Activated naive CD8-positive, alpha-beta T cell treated with anti-CD3 and anti-CD28 coated beads for 36 hours (primary cell): ENCODE measurements at regions not wholly inside any gene's neighbourhood (a gene's known extent, or its start where the extent isn't known, plus 50 kb on each side); places are given as distances from the start of the nearest gene placed in this dataset.

Source experiments
- DNase-seq: peaks from one replicate; pipeline ENCODE4 v3.0.0; 2021
- H3K27ac Mint-ChIP-seq: one replicate; pipeline ENCODE4 v1.8.0; 2022; ENCODE audit warnings: mild to moderate bottlenecking, moderate library complexity, mixed read lengths
- H3K27me3 Mint-ChIP-seq: one replicate; pipeline ENCODE4 v1.8.0; 2022; ENCODE audit warnings: mild to moderate bottlenecking, mixed read lengths
- H3K36me3 Mint-ChIP-seq: one replicate; pipeline ENCODE4 v1.8.0; 2021; ENCODE audit warnings: mild to moderate bottlenecking, mixed read lengths
- H3K4me1 Mint-ChIP-seq: one replicate; pipeline ENCODE4 v1.8.0; 2021; ENCODE audit warnings: mixed read lengths
- H3K4me3 Mint-ChIP-seq: one replicate; pipeline ENCODE4 v1.8.0; 2022; ENCODE audit warnings: mild to moderate bottlenecking, moderate library complexity, mixed read lengths
- H3K9me3 Mint-ChIP-seq: one replicate; pipeline ENCODE4 v1.8.0; 2022; ENCODE audit warnings: mixed read lengths

- no peaks in the 10 kb centered on the region for H3K9me3 Mint-ChIP-seq
- H3K4me3 Mint-ChIP-seq, result no peak overlapping the region
- DNase-seq, result no peak
- no peaks in the 10 kb centered on the region for H3K36me3 Mint-ChIP-seq
- H3K27me3 Mint-ChIP-seq, result no peaks in the 10 kb centered on the region
- no peak overlapping the region for H3K27ac Mint-ChIP-seq
- no peaks in the 10 kb centered on the region for H3K4me1 Mint-ChIP-seq
These were observed 67.1 kb upstream of the CTDP1 start for GRCh38 chr18:79612291-79613108.

GRCh38 chr18:79613186-79613931 is 66.2 kb upstream of the CTDP1 start:
- Mint-ChIP-seq H3K4me3 (no peak overlapping the region), H3K36me3 (no peaks in the 10 kb centered on the region), H3K9me3 (no peaks in the 10 kb centered on the region), H3K4me1 (no peaks in the 10 kb centered on the region), H3K27ac (no peak overlapping the region), H3K27me3 (no peaks in the 10 kb centered on the region)
- no peak for DNase-seq

- Mint-ChIP-seq H3K9me3 (no peaks in the 10 kb centered on the region), H3K27me3 (no peaks in the 10 kb centered on the region), H3K4me3 (no peak overlapping the region), H3K36me3 (no peaks in the 10 kb centered on the region), H3K4me1 (no peaks in the 10 kb centered on the region), H3K27ac (no peak overlapping the region)
- no peak for DNase-seq
These were observed 65.2 kb upstream of the CTDP1 start for GRCh38 chr18:79614211-79614955.

- Mint-ChIP-seq H3K27me3 (no peaks in the 10 kb centered on the region), H3K9me3 (no peaks in the 10 kb centered on the region), H3K36me3 (no peaks in the 10 kb centered on the region), H3K27ac (no peak overlapping the region), H3K4me1 (no peaks in the 10 kb centered on the region), H3K4me3 (no peak overlapping the region)
- DNase-seq, result no peak
These were observed 64.5 kb upstream of the CTDP1 start for GRCh38 chr18:79615091-79615490.

- H3K9me3 Mint-ChIP-seq, result no peaks in the 10 kb centered on the region
- no peak for DNase-seq
- no peaks in the 10 kb centered on the region for H3K4me1 Mint-ChIP-seq
- H3K36me3 Mint-ChIP-seq, result no peaks in the 10 kb centered on the region
- no peak overlapping the region for H3K27ac Mint-ChIP-seq
- H3K4me3 Mint-ChIP-seq, result no peak overlapping the region
- no peaks in the 10 kb centered on the region for H3K27me3 Mint-ChIP-seq
These were observed 64.0 kb upstream of the CTDP1 start for GRCh38 chr18:79615586-79615985.

- Mint-ChIP-seq H3K27ac (no peak overlapping the region), H3K27me3 (no peaks in the 10 kb centered on the region), H3K9me3 (no peaks in the 10 kb centered on the region), H3K4me1 (no peaks in the 10 kb centered on the region), H3K36me3 (no peaks in the 10 kb centered on the region), H3K4me3 (no peak overlapping the region)
- DNase-seq, result no peak
These were observed 62.7 kb upstream of the CTDP1 start for GRCh38 chr18:79616651-79617510.

GRCh38 chr18:79617511-79618500 is 61.8 kb upstream of the CTDP1 start:
- no peaks in the 10 kb centered on the region for H3K9me3 Mint-ChIP-seq

GRCh38 chr18:79620576-79621165 is 58.9 kb upstream of the CTDP1 start:
- Mint-ChIP-seq H3K27ac (no peak overlapping the region), H3K4me3 (no peak overlapping the region), H3K36me3 (no peaks in the 10 kb centered on the region), H3K27me3 (peaks cover 16% of the 10 kb centered on the region), H3K9me3 (no peaks in the 10 kb centered on the region), H3K4me1 (peaks cover 5% of the 10 kb centered on the region)
- DNase-seq, result no peak

More at GRCh38 chr18:79617511-79618500, 61.8 kb upstream of the CTDP1 start:
- DNase-seq, result no peak
- Mint-ChIP-seq H3K27me3 (no peaks in the 10 kb centered on the region), H3K27ac (no peak overlapping the region), H3K36me3 (no peaks in the 10 kb centered on the region), H3K4me1 (no peaks in the 10 kb centered on the region), H3K4me3 (no peak overlapping the region)

GRCh38 chr18:79621501-79621900 is 58.1 kb upstream of the CTDP1 start:
- peaks cover 5% of the 10 kb centered on the region for H3K4me1 Mint-ChIP-seq
- H3K4me3 Mint-ChIP-seq, result no peak overlapping the region
- H3K36me3 Mint-ChIP-seq, result no peaks in the 10 kb centered on the region
- no peak for DNase-seq
- peaks cover 18% of the 10 kb centered on the region for H3K27me3 Mint-ChIP-seq
- no peak overlapping the region for H3K27ac Mint-ChIP-seq
- H3K9me3 Mint-ChIP-seq, result no peaks in the 10 kb centered on the region

GRCh38 chr18:79622004-79622403 is 57.6 kb upstream of the CTDP1 start:
- Mint-ChIP-seq H3K36me3 (no peaks in the 10 kb centered on the region), H3K9me3 (no peaks in the 10 kb centered on the region), H3K4me1 (peaks cover 5% of the 10 kb centered on the region), H3K27ac (no peak overlapping the region), H3K4me3 (no peak overlapping the region), H3K27me3 (peaks cover 18% of the 10 kb centered on the region)
- DNase-seq, result no peak

GRCh38 chr18:79624356-79625170 is 55.0 kb upstream of the CTDP1 start:
- no peak overlapping the region for H3K27ac Mint-ChIP-seq
- peaks cover 5% of the 10 kb centered on the region for H3K4me1 Mint-ChIP-seq
- no peaks in the 10 kb centered on the region for H3K36me3 Mint-ChIP-seq
- H3K27me3 Mint-ChIP-seq, result peaks cover 18% of the 10 kb centered on the region
- H3K9me3 Mint-ChIP-seq, result no peaks in the 10 kb centered on the region
- DNase-seq, result no peak
- H3K4me3 Mint-ChIP-seq, result no peak overlapping the region

GRCh38 chr18:79625195-79625923 is 54.2 kb upstream of the CTDP1 start:
- no peak for DNase-seq
- no peak overlapping the region for H3K27ac Mint-ChIP-seq
- H3K27me3 Mint-ChIP-seq, result peaks cover 18% of the 10 kb centered on the region
- H3K4me3 Mint-ChIP-seq, result peak overlapping the region; percentile 13
- H3K9me3 Mint-ChIP-seq, result no peaks in the 10 kb centered on the region
- H3K4me1 Mint-ChIP-seq, result peaks cover 5% of the 10 kb centered on the region
- no peaks in the 10 kb centered on the region for H3K36me3 Mint-ChIP-seq
